ENCODE measurements at regions not wholly inside any gene's neighbourhood (a gene's known extent, or its start where the extent isn't known, plus 50 kb on each side); places are given as distances from the start of the nearest gene placed in this dataset.

DNA sequence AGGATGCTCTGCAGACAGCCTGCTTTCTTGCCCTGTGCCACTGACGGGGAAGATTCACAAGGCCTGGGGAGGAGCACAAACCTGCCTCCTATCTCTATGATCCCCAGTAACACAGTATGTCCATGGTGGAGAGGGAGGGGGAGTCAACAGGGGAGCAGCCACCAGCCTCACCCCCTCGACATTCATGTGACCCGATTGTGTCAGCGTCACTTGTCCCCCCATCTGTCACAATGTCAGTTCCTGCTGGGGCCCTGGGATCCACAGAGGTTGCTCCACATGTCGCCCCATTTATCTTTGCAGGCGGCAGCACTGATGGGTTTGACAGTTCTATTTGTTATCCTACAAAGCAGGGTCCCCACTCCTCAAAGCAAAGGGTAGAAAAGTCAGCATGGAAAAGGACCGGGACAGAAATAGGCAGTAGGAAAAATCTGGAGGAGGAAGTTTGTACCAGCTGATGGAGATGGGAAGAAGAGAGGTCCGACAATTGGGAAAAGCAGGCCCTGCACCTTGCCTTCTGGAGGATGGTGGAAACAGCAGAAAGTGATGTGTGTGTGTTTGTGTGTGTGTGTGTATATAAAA lies 130.9 kb downstream of the SEC16B start:
- TF ChIP-seq, protein P1, sequence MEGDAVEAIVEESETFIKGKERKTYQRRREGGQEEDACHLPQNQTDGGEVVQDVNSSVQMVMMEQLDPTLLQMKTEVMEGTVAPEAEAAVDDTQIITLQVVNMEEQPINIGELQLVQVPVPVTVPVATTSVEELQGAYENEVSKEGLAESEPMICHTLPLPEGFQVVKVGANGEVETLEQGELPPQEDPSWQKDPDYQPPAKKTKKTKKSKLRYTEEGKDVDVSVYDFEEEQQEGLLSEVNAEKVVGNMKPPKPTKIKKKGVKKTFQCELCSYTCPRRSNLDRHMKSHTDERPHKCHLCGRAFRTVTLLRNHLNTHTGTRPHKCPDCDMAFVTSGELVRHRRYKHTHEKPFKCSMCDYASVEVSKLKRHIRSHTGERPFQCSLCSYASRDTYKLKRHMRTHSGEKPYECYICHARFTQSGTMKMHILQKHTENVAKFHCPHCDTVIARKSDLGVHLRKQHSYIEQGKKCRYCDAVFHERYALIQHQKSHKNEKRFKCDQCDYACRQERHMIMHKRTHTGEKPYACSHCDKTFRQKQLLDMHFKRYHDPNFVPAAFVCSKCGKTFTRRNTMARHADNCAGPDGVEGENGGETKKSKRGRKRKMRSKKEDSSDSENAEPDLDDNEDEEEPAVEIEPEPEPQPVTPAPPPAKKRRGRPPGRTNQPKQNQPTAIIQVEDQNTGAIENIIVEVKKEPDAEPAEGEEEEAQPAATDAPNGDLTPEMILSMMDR (IDR thresholded peaks at IDR 0.05) = no peak
- intact Hi-C loops (cut with DNase I) = no loop called here

DNA sequence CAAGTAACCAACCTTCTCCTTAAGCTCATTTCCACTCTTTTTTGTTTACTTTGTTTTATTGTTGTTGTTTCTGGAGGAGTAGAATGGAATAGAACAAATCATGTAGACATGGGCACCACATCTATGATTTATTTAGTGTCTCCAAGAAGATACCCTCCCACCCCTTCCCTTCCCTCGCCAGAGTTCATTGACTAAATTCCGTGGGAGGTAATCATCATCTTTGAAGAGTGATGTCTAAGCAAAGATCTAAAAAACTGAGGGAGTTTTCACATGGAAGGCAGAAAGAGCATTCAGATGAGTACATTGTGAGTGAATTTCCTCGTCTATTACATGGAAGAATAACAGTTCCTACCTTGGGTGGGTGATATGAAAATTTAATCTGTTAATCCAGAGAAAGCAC lies 136.2 kb downstream of the SEC16B start:
- Histone ChIP-seq H3K27me3 (no peaks in the 10 kb centered on the region), H3K4me1 (no peaks in the 10 kb centered on the region), H3K36me3 (no peaks in the 10 kb centered on the region), H3K9me3 (no peaks in the 10 kb centered on the region), H3K27ac (no peak overlapping the region), H3K4me3 (no peak overlapping the region)
- intact Hi-C loops (cut with DNase I) = no loop called here
- TF ChIP-seq, protein P1 (IDR thresholded peaks at IDR 0.05) = no peak
- ATAC-seq = no peak
- no peak for DNase-seq

More for the DNA sequence above, 130.9 kb downstream of the SEC16B start:
- Histone ChIP-seq H3K4me1 (no peaks in the 10 kb centered on the region), H3K36me3 (no peaks in the 10 kb centered on the region), H3K27ac (no peak overlapping the region), H3K4me3 (no peak overlapping the region), H3K27me3 (no peaks in the 10 kb centered on the region), H3K9me3 (no peaks in the 10 kb centered on the region)
- ATAC-seq (no peak), DNase-seq (no peak)

DNA sequence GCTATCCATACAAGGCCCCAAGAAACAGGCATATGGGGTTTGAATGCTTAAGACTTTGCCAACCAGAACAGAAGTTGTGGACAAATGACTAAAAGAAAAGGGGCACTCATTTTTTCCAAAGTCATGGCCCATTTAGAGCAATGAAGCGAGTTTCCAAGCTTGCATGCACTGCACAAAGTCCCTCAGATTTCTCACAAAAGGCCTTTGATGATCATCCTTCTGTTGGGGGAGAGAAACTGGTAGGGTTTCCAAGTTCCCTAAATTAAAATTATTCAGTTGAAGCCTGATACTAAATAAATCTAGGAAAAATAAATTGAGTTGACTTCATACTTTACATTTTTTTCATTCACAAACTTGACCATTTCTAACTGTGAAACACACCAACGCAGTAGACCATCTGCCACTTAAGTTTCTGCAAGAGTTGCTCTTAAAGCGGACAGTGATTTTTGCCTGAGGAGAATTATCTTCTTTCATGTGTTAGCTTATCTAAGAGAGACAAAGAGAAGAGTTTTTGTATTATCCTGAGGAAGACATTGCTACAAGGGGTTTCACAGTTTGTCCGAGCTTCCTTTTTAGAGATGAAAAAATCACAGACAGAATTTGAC lies 139.2 kb downstream of the SEC16B start:
- H3K4me3 ChIP-seq = no peak overlapping the region
- intact Hi-C loops (cut with DNase I) = no loop called here
- no peaks in the 10 kb centered on the region for H3K36me3 ChIP-seq
- no peaks in the 10 kb centered on the region for H3K9me3 ChIP-seq
- DNase-seq (no peak), ATAC-seq (no peak)
- no peaks in the 10 kb centered on the region for H3K4me1 ChIP-seq
- no peaks in the 10 kb centered on the region for H3K27me3 ChIP-seq
- TF ChIP-seq, protein P1 (IDR thresholded peaks at IDR 0.05) = no peak
- no peak overlapping the region for H3K27ac ChIP-seq

DNA sequence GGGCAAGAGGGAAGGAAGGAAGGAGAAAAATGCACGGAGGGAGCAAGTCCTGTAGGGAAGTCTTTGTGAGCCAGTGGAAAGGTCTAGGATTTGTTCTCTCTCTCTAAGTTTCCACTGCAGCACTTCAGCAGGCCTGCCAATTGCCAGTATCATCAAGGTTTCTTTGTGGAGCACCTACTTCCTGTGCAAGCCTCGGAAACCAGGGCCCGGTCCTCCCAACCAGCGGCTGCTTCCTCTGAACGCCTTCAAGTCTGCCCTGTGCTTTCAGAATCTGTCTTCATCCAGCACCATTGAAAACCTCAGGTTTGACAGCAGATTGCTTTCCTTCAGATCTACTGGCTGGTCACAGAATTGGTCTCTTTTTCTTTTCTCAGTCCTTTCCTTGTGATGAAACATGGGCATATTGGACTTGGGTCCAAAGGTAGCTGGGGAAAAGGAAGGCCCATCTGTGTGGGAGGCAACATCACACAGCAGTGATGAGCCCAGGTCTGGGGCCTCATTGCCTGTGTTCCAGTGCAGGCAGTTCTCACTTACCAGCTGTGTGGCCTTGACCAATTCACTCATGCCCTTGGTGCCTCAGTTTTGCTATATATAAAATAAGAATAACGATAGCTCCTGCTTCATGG lies 144.5 kb downstream of the SEC16B start:
- Histone ChIP-seq H3K4me1 (no peaks in the 10 kb centered on the region), H3K9me3 (no peaks in the 10 kb centered on the region), H3K4me3 (no peak overlapping the region), H3K27me3 (no peaks in the 10 kb centered on the region), H3K27ac (no peak overlapping the region), H3K36me3 (no peaks in the 10 kb centered on the region)
- intact Hi-C loops (cut with DNase I) = no loop called here
- TF ChIP-seq, protein P1 (IDR thresholded peaks at IDR 0.05) = no peak
- DNase-seq (no peak), ATAC-seq (no peak)

DNA sequence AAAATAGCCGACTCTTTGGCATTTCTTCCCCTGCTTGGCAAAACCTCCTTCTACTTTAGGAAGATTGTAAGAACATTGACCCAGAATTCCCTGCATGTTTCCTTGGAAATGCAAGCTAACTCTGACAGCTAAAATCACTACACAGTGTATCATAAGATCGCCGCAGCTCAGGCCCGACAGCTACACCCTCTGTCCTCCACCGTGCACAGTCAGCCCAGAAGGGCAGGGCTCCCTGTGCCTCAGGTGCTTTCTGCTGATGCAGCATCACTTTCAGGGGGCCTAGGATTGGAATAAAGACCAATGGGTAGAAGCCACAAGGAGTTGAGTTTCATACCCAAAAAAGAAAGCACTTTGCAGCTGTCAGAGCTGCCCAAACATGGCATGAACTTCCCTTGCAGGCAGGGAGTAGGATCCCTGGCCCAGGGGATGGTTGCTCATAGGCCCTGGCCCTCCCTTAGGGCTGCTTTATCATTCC lies 145.3 kb downstream of the SEC16B start:
- no peaks in the 10 kb centered on the region for H3K9me3 ChIP-seq
- DNase-seq (no peak), ATAC-seq (no peak)
- no peaks in the 10 kb centered on the region for H3K27me3 ChIP-seq
- intact Hi-C loops (cut with DNase I) = no loop called here
- H3K4me1 ChIP-seq = no peaks in the 10 kb centered on the region
- no peaks in the 10 kb centered on the region for H3K36me3 ChIP-seq
- no peak overlapping the region for H3K4me3 ChIP-seq
- TF ChIP-seq, protein P1 (IDR thresholded peaks at IDR 0.05) = no peak
- no peak overlapping the region for H3K27ac ChIP-seq
